Ishikawa (cell line): ENCODE measurements at regions not wholly inside any gene's neighbourhood (a gene's known extent, or its start where the extent isn't known, plus 50 kb on each side); places are given as distances from the start of the nearest gene placed in this dataset.
A peak's percentile ranks its signal among the peaks of the same experiment; 100 is the strongest.

Source experiments
- CEBPB ChIP-seq: IDR thresholded peaks from 2 replicates; pipeline ENCODE4 v1.6.1; 2012
- CREB1 ChIP-seq: IDR thresholded peaks from 2 replicates; pipeline ENCODE4 v1.6.1; 2012; ENCODE audit warnings: low read depth
- EGR1 ChIP-seq: IDR thresholded peaks from 2 replicates; pipeline ENCODE4 v1.6.1; 2012
- EP300 ChIP-seq: IDR thresholded peaks from 2 replicates; pipeline ENCODE4 v1.6.1; 2012; ENCODE audit warnings: borderline replicate concordance
- FOXM1 ChIP-seq: IDR thresholded peaks from 2 replicates; pipeline ENCODE4 v1.6.1; 2012; ENCODE audit warnings: low read depth, borderline replicate concordance
- MAX ChIP-seq: IDR thresholded peaks from 2 replicates; pipeline ENCODE4 v1.6.1; 2012
- NFIC ChIP-seq: IDR thresholded peaks from 2 replicates; pipeline ENCODE4 v1.6.1; 2012
- RAD21 ChIP-seq: IDR thresholded peaks from 2 replicates; pipeline ENCODE4 v1.6.1; 2012; ENCODE audit warnings: low read depth
- REST ChIP-seq: IDR thresholded peaks from 2 replicates; pipeline ENCODE4 v1.6.1; 2012; ENCODE audit warnings: low read depth, mild to moderate bottlenecking
- TAF1 ChIP-seq: IDR thresholded peaks from 2 replicates; pipeline ENCODE4 v1.6.1; 2012; ENCODE audit warnings: low read depth, mild to moderate bottlenecking
- TCF12 ChIP-seq: IDR thresholded peaks from 2 replicates; pipeline ENCODE4 v1.6.1; 2012; ENCODE audit warnings: low read depth
- TEAD4 ChIP-seq: IDR thresholded peaks from 2 replicates; pipeline ENCODE4 v1.6.1; 2012
- USF1 ChIP-seq: IDR thresholded peaks from 2 replicates; pipeline ENCODE4 v1.6.1; 2012
- YY1 ChIP-seq: IDR thresholded peaks from 2 replicates; pipeline ENCODE4 v1.6.1; 2012; ENCODE audit warnings: low read depth
- ZBTB7A ChIP-seq: IDR thresholded peaks from 2 replicates; pipeline ENCODE4 v1.6.1; 2012; ENCODE audit warnings: low read depth

GRCh38 chr11:130783323-130783722 is 133.0 kb downstream of the SNX19 start:
- TF ChIP-seq ZBTB7A (no peak), EGR1 (no peak), TEAD4 (no peak), USF1 (no peak), CREB1 (no peak), REST (no peak), MAX (no peak), TAF1 (no peak), EP300 (no peak), RAD21 (no peak), YY1 (no peak), TCF12 (no peak), FOXM1 (no peak)

- TF ChIP-seq YY1 (no peak), EP300 (no peak)
Measured at GRCh38 chr11:130785380-130786116, 130.7 kb downstream of the SNX19 start.

- TF ChIP-seq MAX (no peak), TAF1 (no peak), TCF12 (no peak), USF1 (no peak), EGR1 (no peak), FOXM1 (no peak), RAD21 (no peak), CREB1 (no peak), EP300 (no peak), NFIC (no peak)
Measured at GRCh38 chr11:130786586-130786985, 129.7 kb downstream of the SNX19 start.

GRCh38 chr11:130787092-130787616 is 129.1 kb downstream of the SNX19 start:
- TF ChIP-seq MAX (peak; percentile 89), EP300 (peak; percentile 81), TEAD4 (peak; percentile 85), REST (no peak), NFIC (peak; percentile 79), CEBPB (0 out of 2 replicates have a peak, but pooled peaks have one; percentile 36), RAD21 (peak; percentile 18; the same call in 1 of the 2 replicates), YY1 (peak; percentile 72), FOXM1 (peak; percentile 70; the same call in 1 of the 2 replicates), USF1 (no peak), TCF12 (peak; percentile 76), EGR1 (no peak), TAF1 (no peak), CREB1 (no peak), ZBTB7A (no peak)

- TF ChIP-seq TAF1 (no peak), USF1 (no peak), EGR1 (no peak), TCF12 (no peak), MAX (no peak), REST (no peak), CEBPB (no peak), FOXM1 (no peak), NFIC (no peak; the same call in none of the 2 replicates), TEAD4 (no peak), EP300 (no peak), YY1 (no peak), ZBTB7A (no peak), CREB1 (no peak), RAD21 (no peak)
Measured at GRCh38 chr11:130787973-130788570, 128.2 kb downstream of the SNX19 start.
